HFF-Myc (cell line): ENCODE measurements at regions not wholly inside any gene's neighbourhood (a gene's known extent, or its start where the extent isn't known, plus 50 kb on each side); places are given as distances from the start of the nearest gene placed in this dataset.

ENCODE experiments used
- DNase-seq: peaks from one replicate; pipeline ENCODE4 v3.0.0-alpha.2; 2011; ENCODE audit warnings: low read depth; ENCODE audit errors: extremely low read depth
- H3K4me3 ChIP-seq: replicated peaks from 2 replicates; pipeline ENCODE4 v1.5.1; 2011; ENCODE audit warnings: low read depth, mild to moderate bottlenecking, control low read depth, low read length
- CTCF ChIP-seq: IDR thresholded peaks from 2 replicates; pipeline ENCODE4 v1.5.1; 2012; ENCODE audit warnings: mild to moderate bottlenecking, low read depth, low read length, control low read depth; ENCODE audit errors: missing control alignments

- no peak for DNase-seq
- no peak overlapping the region for H3K4me3 ChIP-seq
- no peak for TF ChIP-seq CTCF
Observed at GRCh38 chr13:48158915-48159314, 64.0 kb upstream of the MED4 start.

DNA sequence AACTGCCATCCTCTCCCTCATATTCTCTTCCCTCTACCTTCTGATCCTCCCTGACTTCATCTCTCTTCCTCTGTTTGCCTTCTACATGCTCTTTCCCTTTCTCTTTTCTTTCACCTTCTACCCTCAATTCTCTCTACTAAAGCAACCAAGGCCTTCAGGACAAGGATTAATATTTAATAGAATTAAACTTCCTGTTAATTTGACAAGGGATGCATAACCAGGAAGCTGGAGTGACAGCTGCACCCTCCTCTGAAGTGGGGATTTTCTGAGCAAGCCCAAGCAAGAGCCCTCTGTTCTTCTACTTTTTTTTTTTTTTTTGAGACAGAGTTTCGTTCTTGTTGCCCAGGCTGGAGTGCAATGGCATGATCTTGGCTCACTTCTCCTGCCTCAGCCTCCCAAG lies 63.4 kb upstream of the MED4 start:
- DNase-seq, result no peak
- H3K4me3 ChIP-seq, result no peak overlapping the region
- no peak for TF ChIP-seq CTCF

DNA sequence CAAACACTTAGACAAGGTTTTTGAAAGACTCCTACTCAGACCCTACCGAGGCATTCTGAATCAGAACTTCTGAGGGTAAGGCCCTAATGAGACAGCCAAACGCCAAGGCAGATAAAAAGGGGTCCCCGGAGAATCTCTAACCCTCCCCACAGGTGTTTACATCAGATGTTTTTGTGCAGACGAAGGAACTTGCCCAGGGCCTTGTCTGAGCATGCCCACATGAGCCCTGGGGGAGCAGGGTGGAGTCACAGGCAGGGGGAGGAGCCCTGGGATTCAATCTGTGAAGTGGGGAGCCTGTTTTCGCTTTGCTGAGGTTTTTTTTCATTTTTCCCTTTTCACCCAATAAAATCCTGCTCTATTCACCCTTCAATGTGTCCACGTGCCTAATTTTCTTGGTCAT lies 61.6 kb upstream of the MED4 start:
- DNase-seq, result no peak

DNA sequence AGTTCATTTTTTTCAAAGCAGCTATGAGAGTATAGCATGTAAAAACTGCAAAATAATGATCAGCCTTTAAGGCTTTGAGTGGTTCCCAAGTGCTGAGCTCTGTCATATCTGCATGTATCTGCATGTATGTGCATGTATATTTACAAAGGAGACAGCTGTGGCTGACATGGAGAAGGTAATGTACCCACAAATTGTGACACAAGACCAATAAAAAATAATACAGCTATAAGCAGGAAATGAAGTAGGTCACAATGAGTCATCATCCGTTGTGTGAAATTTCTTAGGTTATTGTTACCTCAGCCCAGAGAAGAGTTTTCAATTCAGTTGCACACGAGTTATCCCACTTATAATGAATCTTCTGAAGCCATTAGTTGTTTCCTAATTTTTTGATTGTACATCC lies 60.9 kb upstream of the MED4 start:
- peak; percentile 41 for DNase-seq
- no peak for TF ChIP-seq CTCF
- no peak overlapping the region for H3K4me3 ChIP-seq

More for the DNA sequence above, 61.6 kb upstream of the MED4 start:
- H3K4me3 ChIP-seq, result no peak overlapping the region
- no peak for TF ChIP-seq CTCF

DNA sequence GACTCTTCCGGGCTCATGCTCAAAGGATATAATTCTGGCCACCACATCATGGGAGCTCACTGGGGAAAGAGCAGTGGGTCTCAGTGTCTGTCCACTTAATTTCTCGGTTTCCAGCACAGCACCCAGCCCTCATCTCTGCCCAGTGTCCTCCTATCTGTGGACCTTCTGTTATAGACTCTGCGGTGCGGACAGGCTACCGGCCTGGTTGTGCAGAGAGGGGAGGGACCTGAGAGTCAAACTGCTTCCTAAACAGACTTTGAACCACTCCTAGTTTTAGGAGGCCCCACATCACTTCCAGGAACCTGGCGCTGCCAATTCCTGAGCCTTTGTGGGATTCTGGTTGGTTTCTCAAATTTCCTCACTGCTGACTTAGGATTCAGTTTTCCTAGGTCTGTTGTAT lies 59.8 kb upstream of the MED4 start:
- H3K4me3 ChIP-seq, result no peak overlapping the region
- no peak for DNase-seq
- no peak for TF ChIP-seq CTCF

GRCh38 chr13:48153186-48153585 lies 58.3 kb upstream of the MED4 start:
- TF ChIP-seq CTCF, result no peak
- H3K4me3 ChIP-seq, result no peak overlapping the region
- no peak for DNase-seq

- no peak for DNase-seq
- no peak overlapping the region for H3K4me3 ChIP-seq
Observed at GRCh38 chr13:48151363-48152161, 56.7 kb upstream of the MED4 start.

More at GRCh38 chr13:48151363-48152161, 56.7 kb upstream of the MED4 start:
- no peak for TF ChIP-seq CTCF
